Esophagus squamous epithelium (tissue), 5 donors: ENCODE measurements at regions not wholly inside any gene's neighbourhood (a gene's known extent, or its start where the extent isn't known, plus 50 kb on each side); places are given as distances from the start of the nearest gene placed in this dataset.

Experiments
- DNase-seq: peaks from one replicate; lab custom pipeline; 2025; lab: John Stamatoyannopoulos, UW
- H3K27ac ChIP-seq, 4 donors: fragments of 200-600 bp; sonication (generic); one replicate each; pipeline ENCODE4 v1.5.1; 2016 to 2019; ENCODE audit warnings: mild to moderate bottlenecking in 1 of 4
- H3K27me3 ChIP-seq, 4 donors: fragments of 200-600 bp; sonication (generic); 1 replicate in 3 of 4; 2 replicates in 1 of 4; pipeline versions ENCODE4 v1.5.1 to v1.6.0; 2017 to 2021; ENCODE audit warnings: antibody characterized with exemption in 1 of 4
- H3K36me3 ChIP-seq, 3 donors: fragments of 200-600 bp; sonication (generic); one replicate each; pipeline ENCODE4 v1.5.1; 2016 to 2019
- H3K4me1 ChIP-seq, 3 donors: fragments of 200-600 bp; sonication (generic); one replicate each; pipeline ENCODE4 v1.5.1; 2017 to 2019
- H3K4me3 ChIP-seq, 4 donors: fragments of 200-600 bp; sonication (generic); 1 replicate in 3 of 4; 2 replicates in 1 of 4; pipeline ENCODE4 v1.5.1; 2016 to 2019; ENCODE audit warnings: mild to moderate bottlenecking in 2 of 4, moderate library complexity in 1 of 4
- H3K9me3 ChIP-seq, 3 donors: fragments of 200-600 bp; sonication (generic); one replicate each; pipeline ENCODE4 v1.5.1; 2016 to 2019
- CTCF ChIP-seq, 6 experiments: fragments of 450-650 bp in 4 of 6; fragments of 200-600 bp in 2 of 6; sonication (generic) in 2 of 6; IDR thresholded peaks; one replicate each; pipeline ENCODE4 v1.5.1; 2016 to 2019; ENCODE audit warnings: antibody characterized with exemption in 6 of 6, mild to moderate bottlenecking in 4 of 6, moderate library complexity in 4 of 6
- POLR2A ChIP-seq, 4 donors: fragments of 450-650 bp; IDR thresholded peaks; one replicate each; pipeline ENCODE4 v1.6.1; 2017; ENCODE audit warnings: antibody characterized with exemption in 4 of 4, mild to moderate bottlenecking in 4 of 4, moderate library complexity in 3 of 4
- WGBS, 2 donors: methylation state at CpG; one replicate each; pipeline ENCODE4 v1.1.5; 2018; 5-methylcytosine and 5-hydroxymethylcytosine counted together
- intact Hi-C: fragments of 100-400 bp; cut with DNase I; formaldehyde crosslinking; loops from one replicate; pipeline ENCODE4 v1.15.0; 2022
- donor health status: DM: yes; HTN: yes; CAD: no.

GRCh38 chr12:115500872-115501271 is 776.6 kb downstream of the MED13L start:
- Histone ChIP-seq H3K9me3 (no peaks in the 10 kb centered on the region), H3K27me3 (no peaks in the 10 kb centered on the region), H3K4me3 (no peak overlapping the region), H3K27ac (no peak overlapping the region), H3K36me3 (no peaks in the 10 kb centered on the region), H3K4me1 (no peaks in the 10 kb centered on the region)
- intact Hi-C loops, result no loop called here
- no peak for DNase-seq
- WGBS, 2 donors, result 58 to 65% methylated on average over 4 of the region's 4 CpGs
- no peak for TF ChIP-seq CTCF (IDR thresholded peaks at IDR 0.05)
- TF ChIP-seq POLR2A (IDR thresholded peaks at IDR 0.05), result no peak

GRCh38 chr12:115495300-115495699 is 782.2 kb downstream of the MED13L start:
- H3K27ac ChIP-seq, result no peak overlapping the region
- intact Hi-C loops, result no loop called here
- no peaks in the 10 kb centered on the region for H3K27me3 ChIP-seq
- no peak overlapping the region for H3K4me3 ChIP-seq
- H3K4me1 ChIP-seq, result no peaks in the 10 kb centered on the region
- H3K36me3 ChIP-seq, result no peaks in the 10 kb centered on the region
- WGBS, 2 donors, result 69 to 86% methylated on average over 3 of the region's 3 CpGs
- DNase-seq, result no peak
- TF ChIP-seq POLR2A (IDR thresholded peaks at IDR 0.05), result no peak
- no peak for TF ChIP-seq CTCF (IDR thresholded peaks at IDR 0.05)
- H3K9me3 ChIP-seq, result no peaks in the 10 kb centered on the region

GRCh38 chr12:115492553-115492952 is 784.9 kb downstream of the MED13L start:
- no peaks in the 10 kb centered on the region for H3K27me3 ChIP-seq
- no peaks in the 10 kb centered on the region for H3K9me3 ChIP-seq
- H3K27ac ChIP-seq, result no peak overlapping the region
- no peaks in the 10 kb centered on the region for H3K36me3 ChIP-seq
- WGBS, 2 donors, result 60 to 71% methylated on average over 1 of the region's 2 CpGs
- no peak for TF ChIP-seq POLR2A (IDR thresholded peaks at IDR 0.05)
- no peak for TF ChIP-seq CTCF (IDR thresholded peaks at IDR 0.05)
- H3K4me1 ChIP-seq, result no peaks in the 10 kb centered on the region
- intact Hi-C loops, result no loop called here
- no peak overlapping the region for H3K4me3 ChIP-seq
- no peak for DNase-seq

- Histone ChIP-seq H3K27ac (no peak overlapping the region), H3K4me1 (no peaks in the 10 kb centered on the region), H3K27me3 (peaks cover 0 to 2% (median 0%) of the 10 kb centered on the region in 4 donors), H3K9me3 (no peaks in the 10 kb centered on the region), H3K36me3 (no peaks in the 10 kb centered on the region), H3K4me3 (no peak overlapping the region)
- no peak for DNase-seq
- TF ChIP-seq CTCF (IDR thresholded peaks at IDR 0.05) (no peak), POLR2A (IDR thresholded peaks at IDR 0.05) (no peak)
- 65 to 73% methylated on average over 8 of the region's 8 CpGs for WGBS, 2 donors
- intact Hi-C loops, result no loop called here
Observed at GRCh38 chr12:115491511-115492250, 785.8 kb downstream of the MED13L start.

GRCh38 chr12:115489253-115489652 is 788.2 kb downstream of the MED13L start:
- intact Hi-C loops, result no loop called here
- WGBS, 2 donors, result 54 to 93% methylated on average over 2 to 8 of the region's 8 CpGs
- H3K27ac ChIP-seq, result no peak overlapping the region
- no peak overlapping the region for H3K4me3 ChIP-seq
- peaks cover 0 to 4% (median 0%) of the 10 kb centered on the region in 4 donors for H3K27me3 ChIP-seq
- TF ChIP-seq CTCF (IDR thresholded peaks at IDR 0.05) (no peak), POLR2A (IDR thresholded peaks at IDR 0.05) (no peak)
- H3K36me3 ChIP-seq, result no peaks in the 10 kb centered on the region
- H3K9me3 ChIP-seq, result no peaks in the 10 kb centered on the region
- H3K4me1 ChIP-seq, result no peaks in the 10 kb centered on the region
- no peak for DNase-seq
